H9 (cell line): ENCODE measurements at regions not wholly inside any gene's neighbourhood (a gene's known extent, or its start where the extent isn't known, plus 50 kb on each side); places are given as distances from the start of the nearest gene placed in this dataset.

Experiments
- DNase-seq: peaks from one replicate; pipeline ENCODE4 v3.0.0-alpha.2; 2017
- H2AFZ ChIP-seq: one replicate; pipeline ENCODE4 v1.6.1; 2013; ENCODE audit warnings: mild to moderate bottlenecking, low read length, control low read depth, moderate library complexity
- H2AK5ac ChIP-seq: 2 replicates; pipeline ENCODE4 v1.6.1; 2013; ENCODE audit warnings: low read length, control low read depth, mixed read lengths; ENCODE audit not compliant: insufficient read length
- H2BK120ac ChIP-seq: one replicate; pipeline ENCODE4 v1.6.1; 2013; ENCODE audit warnings: low read depth, mild to moderate bottlenecking, low read length, control low read depth, inconsistent platforms; ENCODE audit not compliant: poor library complexity, severe bottlenecking
- H2BK12ac ChIP-seq: 2 replicates; pipeline ENCODE4 v1.6.1; 2013; ENCODE audit warnings: low read length, control low read depth, mixed read lengths, low read depth; ENCODE audit not compliant: insufficient read length
- H2BK15ac ChIP-seq: 2 replicates; pipeline ENCODE4 v1.6.1; 2013; ENCODE audit warnings: low read depth, low read length, control low read depth
- H2BK20ac ChIP-seq: one replicate; pipeline ENCODE4 v1.6.1; 2013; ENCODE audit warnings: low read depth, mild to moderate bottlenecking, low read length, control low read depth, inconsistent platforms; ENCODE audit not compliant: poor library complexity, severe bottlenecking
- H2BK5ac ChIP-seq: 2 replicates; pipeline ENCODE4 v1.6.1; 2013; ENCODE audit warnings: low read length, control low read depth, mixed read lengths; ENCODE audit not compliant: insufficient read length
- H3K14ac ChIP-seq: 2 replicates; pipeline ENCODE4 v1.6.1; 2013; ENCODE audit warnings: low read length, control low read depth; ENCODE audit not compliant: insufficient read depth
- H3K18ac ChIP-seq: 2 replicates; pipeline ENCODE4 v1.6.1; 2013; ENCODE audit warnings: low read depth, mild to moderate bottlenecking, mixed read lengths, low read length, control low read depth; ENCODE audit not compliant: insufficient read length
- H3K23ac ChIP-seq: 2 replicates; pipeline ENCODE4 v1.6.1; 2013; ENCODE audit warnings: low read length, control low read depth, mixed read lengths, low read depth; ENCODE audit not compliant: insufficient read length
- H3K23me2 ChIP-seq: 2 replicates; pipeline ENCODE4 v1.6.1; 2013; ENCODE audit warnings: low read depth, mild to moderate bottlenecking, mixed read lengths, low read length, control low read depth; ENCODE audit not compliant: insufficient read length, poor library complexity, severe bottlenecking
- H3K27ac ChIP-seq: 2 replicates; pipeline ENCODE4 v1.5.1; 2013; ENCODE audit warnings: low read length, control low read depth, mixed read lengths, low read depth; ENCODE audit not compliant: insufficient read length
- H3K27me3 ChIP-seq: 2 replicates; pipeline ENCODE4 v1.6.1; 2013; ENCODE audit warnings: low read length, control low read depth, inconsistent platforms; ENCODE audit not compliant: insufficient read depth
- H3K4ac ChIP-seq: 2 replicates; pipeline ENCODE4 v1.6.1; 2013; ENCODE audit warnings: low read depth, mild to moderate bottlenecking, control low read depth, inconsistent platforms, low read length, moderate library complexity
- H3K4me1 ChIP-seq: 2 replicates; pipeline ENCODE4 v1.6.1; 2013; ENCODE audit warnings: low read length, control low read depth, inconsistent platforms; ENCODE audit not compliant: insufficient read depth
- H3K4me2 ChIP-seq: 2 replicates; pipeline ENCODE4 v1.6.1; 2013; ENCODE audit warnings: low read length, control low read depth, mixed read lengths; ENCODE audit not compliant: insufficient read length, insufficient read depth
- H3K56ac ChIP-seq: 2 replicates; pipeline ENCODE4 v1.6.1; 2013; ENCODE audit warnings: low read depth, mild to moderate bottlenecking, mixed read lengths, low read length, control low read depth; ENCODE audit not compliant: insufficient read length
- H3K79me1 ChIP-seq: 2 replicates; pipeline ENCODE4 v1.6.1; 2013; ENCODE audit warnings: low read depth, mild to moderate bottlenecking, moderate library complexity, low read length, control low read depth, inconsistent platforms; ENCODE audit not compliant: insufficient read depth, poor library complexity, severe bottlenecking
- H3K79me2 ChIP-seq: 2 replicates; pipeline ENCODE4 v1.6.1; 2013; ENCODE audit warnings: low read length, control low read depth, inconsistent platforms; ENCODE audit not compliant: insufficient read depth
- H3K9ac ChIP-seq: 2 replicates; pipeline ENCODE4 v1.6.1; 2013; ENCODE audit warnings: low read length, control low read depth, mixed read lengths; ENCODE audit not compliant: insufficient read length; ENCODE audit errors: extremely low read depth
- H3K9me3 ChIP-seq: one replicate; pipeline ENCODE4 v1.6.1; 2013; ENCODE audit warnings: low read depth, low read length, inconsistent platforms; ENCODE audit not compliant: control insufficient read depth
- H3T11ph ChIP-seq: one replicate; pipeline ENCODE4 v1.6.1; 2013; ENCODE audit warnings: mild to moderate bottlenecking, low read length, control low read depth, inconsistent platforms
- H4K20me1 ChIP-seq: one replicate; pipeline ENCODE4 v1.6.1; 2013; ENCODE audit not compliant: control insufficient read depth, insufficient read length, insufficient read depth
- H4K5ac ChIP-seq: 2 replicates; pipeline ENCODE4 v1.6.1; 2013; ENCODE audit warnings: low read depth, mild to moderate bottlenecking, mixed read lengths, low read length, control low read depth; ENCODE audit not compliant: insufficient read length
- H4K8ac ChIP-seq: replicated peaks from 2 replicates; pipeline ENCODE4 v1.6.1; 2013; ENCODE audit warnings: low read length, control low read depth, mixed read lengths, low read depth; ENCODE audit not compliant: insufficient read length
- H4K91ac ChIP-seq: 2 replicates; pipeline ENCODE4 v1.6.1; 2013; ENCODE audit warnings: low read depth, mild to moderate bottlenecking, moderate library complexity, mixed read lengths, low read length, control low read depth; ENCODE audit not compliant: insufficient read length
- H3K27ac Mint-ChIP-seq, 3 experiments: 2 replicates in 2 of 3; 3 replicates in 1 of 3; pipeline ENCODE4 v1.8.0; 2020 to 2021; ENCODE audit warnings: mixed read lengths in 3 of 3, mild to moderate bottlenecking in 1 of 3, moderate library complexity in 1 of 3
- H3K27me3 Mint-ChIP-seq: 2 replicates; pipeline ENCODE4 v1.8.0; 2021; ENCODE audit warnings: low read depth, mild to moderate bottlenecking, moderate library complexity, mixed read lengths
- H3K36me3 Mint-ChIP-seq, 3 experiments: 2 replicates in 2 of 3; 3 replicates in 1 of 3; pipeline ENCODE4 v1.8.0; 2020 to 2021; ENCODE audit warnings: low read depth in 3 of 3, mixed read lengths in 3 of 3; ENCODE audit not compliant: insufficient read depth in 1 of 3
- H3K4me1 Mint-ChIP-seq, 2 experiments: 2 replicates each; pipeline ENCODE4 v1.8.0; 2020; ENCODE audit warnings: mixed read lengths in 2 of 2
- H3K4me3 Mint-ChIP-seq, 2 experiments: 2 replicates in 1 of 2; 3 replicates in 1 of 2; pipeline ENCODE4 v1.8.0; 2020 to 2021; ENCODE audit warnings: mild to moderate bottlenecking in 2 of 2, mixed read lengths in 2 of 2, moderate library complexity in 1 of 2
- H3K9me3 Mint-ChIP-seq, 2 experiments: 2 replicates in 1 of 2; 3 replicates in 1 of 2; pipeline ENCODE4 v1.8.0; 2020; ENCODE audit warnings: mild to moderate bottlenecking in 2 of 2, mixed read lengths in 2 of 2, moderate library complexity in 1 of 2
- WGBS: extraction: QIAGEN DNeasy Blood & Tissue Kit; methylation state at CpG from one replicate; pipeline ENCODE4 v1.1.7; 2013; ENCODE audit warnings: missing lambda C conversion rate, low lambda C conversion rate, mixed read lengths; ENCODE audit not compliant: insufficient read length; ENCODE audit errors: extremely low coverage; 5-methylcytosine and 5-hydroxymethylcytosine counted together
- TF ChIP-seq, protein P1 (sequence below): fragments of 200-600 bp; sonication (generic); conservative IDR thresholded peaks from 3 replicates; pipeline ENCODE4 v1.8.0; 2021; ENCODE audit warnings: antibody characterized with exemption, mild to moderate bottlenecking

DNA sequence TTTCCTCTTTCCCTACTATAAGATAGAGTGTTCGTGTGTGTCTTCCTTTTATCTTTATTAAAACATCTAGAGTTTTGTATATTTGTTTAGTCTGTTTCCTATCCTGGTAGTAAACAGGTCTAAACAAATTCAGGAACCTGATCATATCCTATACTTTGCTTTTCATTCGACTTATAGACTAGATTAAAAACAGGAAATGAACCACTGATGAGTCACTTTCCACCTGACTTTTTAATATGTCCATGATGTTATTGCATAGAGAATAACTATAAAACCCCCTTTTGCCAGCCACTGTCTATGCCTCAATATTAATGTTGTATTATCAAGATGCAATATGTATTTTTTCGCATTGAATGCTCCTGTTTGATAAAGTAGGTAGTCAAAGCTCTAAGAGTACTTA, 1794.0 kb downstream of the STIM2 start:
- no peak overlapping the region for H2AFZ ChIP-seq
- no peak overlapping the region for H3K27ac Mint-ChIP-seq
- no peaks in the 10 kb centered on the region for H4K20me1 ChIP-seq
- H3K79me1 ChIP-seq: no peaks in the 10 kb centered on the region
- H3K23me2 ChIP-seq: no peaks in the 10 kb centered on the region
- H4K91ac ChIP-seq: no peak overlapping the region
- no peak for DNase-seq
- H3T11ph ChIP-seq: no peak overlapping the region
- H4K5ac ChIP-seq: no peak overlapping the region
- no CpG with 5 or more reads among the region's 3 CpGs for WGBS
- H3K23ac ChIP-seq: no peak overlapping the region
- no peaks in the 10 kb centered on the region for H3K79me2 ChIP-seq
- no peak overlapping the region for H3K14ac ChIP-seq
- H3K36me3 Mint-ChIP-seq: no peaks in the 10 kb centered on the region; a peak in 1 of 7 replicates
- H4K8ac ChIP-seq: no peak overlapping the region
- no peak overlapping the region for H3K9ac ChIP-seq
- H3K9me3 Mint-ChIP-seq: peaks cover 0 to 2% of the 10 kb centered on the region in 2 experiments; a peak in 1 of 5 replicates
- no peak overlapping the region for H2BK15ac ChIP-seq
- no peak overlapping the region for H2BK12ac ChIP-seq
- no peak overlapping the region for H3K27ac ChIP-seq
- no peaks in the 10 kb centered on the region for H3K4me1 Mint-ChIP-seq
- H3K27me3 ChIP-seq: no peaks in the 10 kb centered on the region
- no peaks in the 10 kb centered on the region for H3K9me3 ChIP-seq
- H3K56ac ChIP-seq: no peak overlapping the region
- no peak overlapping the region for H3K4me2 ChIP-seq
- no peaks in the 10 kb centered on the region for H3K27me3 Mint-ChIP-seq
- no peak overlapping the region for H2BK120ac ChIP-seq
- no peak overlapping the region for H2BK5ac ChIP-seq
- H3K4me3 Mint-ChIP-seq: no peak overlapping the region
- H2AK5ac ChIP-seq: no peak overlapping the region
- H3K4ac ChIP-seq: no peak overlapping the region
- H3K18ac ChIP-seq: no peak overlapping the region
- no peaks in the 10 kb centered on the region for H3K4me1 ChIP-seq
- no peak overlapping the region for H2BK20ac ChIP-seq
- TF ChIP-seq, protein P1, sequence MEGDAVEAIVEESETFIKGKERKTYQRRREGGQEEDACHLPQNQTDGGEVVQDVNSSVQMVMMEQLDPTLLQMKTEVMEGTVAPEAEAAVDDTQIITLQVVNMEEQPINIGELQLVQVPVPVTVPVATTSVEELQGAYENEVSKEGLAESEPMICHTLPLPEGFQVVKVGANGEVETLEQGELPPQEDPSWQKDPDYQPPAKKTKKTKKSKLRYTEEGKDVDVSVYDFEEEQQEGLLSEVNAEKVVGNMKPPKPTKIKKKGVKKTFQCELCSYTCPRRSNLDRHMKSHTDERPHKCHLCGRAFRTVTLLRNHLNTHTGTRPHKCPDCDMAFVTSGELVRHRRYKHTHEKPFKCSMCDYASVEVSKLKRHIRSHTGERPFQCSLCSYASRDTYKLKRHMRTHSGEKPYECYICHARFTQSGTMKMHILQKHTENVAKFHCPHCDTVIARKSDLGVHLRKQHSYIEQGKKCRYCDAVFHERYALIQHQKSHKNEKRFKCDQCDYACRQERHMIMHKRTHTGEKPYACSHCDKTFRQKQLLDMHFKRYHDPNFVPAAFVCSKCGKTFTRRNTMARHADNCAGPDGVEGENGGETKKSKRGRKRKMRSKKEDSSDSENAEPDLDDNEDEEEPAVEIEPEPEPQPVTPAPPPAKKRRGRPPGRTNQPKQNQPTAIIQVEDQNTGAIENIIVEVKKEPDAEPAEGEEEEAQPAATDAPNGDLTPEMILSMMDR: no peak
